Adrenal gland (tissue), 5 donors: ENCODE measurements at regions not wholly inside any gene's neighbourhood (a gene's known extent, or its start where the extent isn't known, plus 50 kb on each side); places are given as distances from the start of the nearest gene placed in this dataset.

ENCODE experiments used
- POLR2A ChIP-seq, 2 donors: fragments of 450-650 bp; IDR thresholded peaks; one replicate each; pipeline ENCODE4 v1.6.1; 2017; ENCODE audit warnings: antibody characterized with exemption in 2 of 2, mild to moderate bottlenecking in 2 of 2, moderate library complexity in 1 of 2
- TF ChIP-seq, protein P1 (sequence below), 6 experiments: fragments of 450-650 bp in 4 of 6; fragments of 200-600 bp in 2 of 6; sonication (generic) in 1 of 6; IDR thresholded peaks; 1 replicate in 5 of 6; 2 replicates in 1 of 6; pipeline versions ENCODE4 v1.5.1 to v1.8.0; 2016 to 2021; ENCODE audit warnings: antibody characterized with exemption in 6 of 6, mild to moderate bottlenecking in 2 of 6, moderate library complexity in 1 of 6
- donor health status: DM: no; HTN: no; CAD: no.

DNA sequence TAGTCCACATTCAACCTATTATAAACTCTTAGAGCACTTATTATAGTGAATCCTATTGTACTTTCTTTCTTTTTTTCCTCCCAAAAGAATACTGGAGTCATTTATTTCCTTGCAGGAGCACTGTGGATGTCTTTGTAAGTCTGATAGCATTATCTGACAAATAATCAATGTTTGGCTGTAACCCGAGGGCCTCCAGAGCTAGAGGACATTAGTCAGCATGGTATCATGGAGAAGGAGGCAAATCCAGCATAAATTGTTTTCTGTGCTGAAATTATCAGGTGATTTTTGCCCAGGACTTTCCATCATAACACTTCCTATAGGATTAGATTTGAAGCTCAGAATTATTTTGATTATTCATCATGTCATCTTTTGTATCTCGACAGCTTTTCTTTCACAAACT is 551.0 kb downstream of the ZNF608 start:
- TF ChIP-seq, protein P1, sequence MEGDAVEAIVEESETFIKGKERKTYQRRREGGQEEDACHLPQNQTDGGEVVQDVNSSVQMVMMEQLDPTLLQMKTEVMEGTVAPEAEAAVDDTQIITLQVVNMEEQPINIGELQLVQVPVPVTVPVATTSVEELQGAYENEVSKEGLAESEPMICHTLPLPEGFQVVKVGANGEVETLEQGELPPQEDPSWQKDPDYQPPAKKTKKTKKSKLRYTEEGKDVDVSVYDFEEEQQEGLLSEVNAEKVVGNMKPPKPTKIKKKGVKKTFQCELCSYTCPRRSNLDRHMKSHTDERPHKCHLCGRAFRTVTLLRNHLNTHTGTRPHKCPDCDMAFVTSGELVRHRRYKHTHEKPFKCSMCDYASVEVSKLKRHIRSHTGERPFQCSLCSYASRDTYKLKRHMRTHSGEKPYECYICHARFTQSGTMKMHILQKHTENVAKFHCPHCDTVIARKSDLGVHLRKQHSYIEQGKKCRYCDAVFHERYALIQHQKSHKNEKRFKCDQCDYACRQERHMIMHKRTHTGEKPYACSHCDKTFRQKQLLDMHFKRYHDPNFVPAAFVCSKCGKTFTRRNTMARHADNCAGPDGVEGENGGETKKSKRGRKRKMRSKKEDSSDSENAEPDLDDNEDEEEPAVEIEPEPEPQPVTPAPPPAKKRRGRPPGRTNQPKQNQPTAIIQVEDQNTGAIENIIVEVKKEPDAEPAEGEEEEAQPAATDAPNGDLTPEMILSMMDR (IDR thresholded peaks at IDR 0.05), result no peak
- no peak for TF ChIP-seq POLR2A (IDR thresholded peaks at IDR 0.05)
